ENCODE measurements at regions not wholly inside any gene's neighbourhood (a gene's known extent, or its start where the extent isn't known, plus 50 kb on each side); places are given as distances from the start of the nearest gene placed in this dataset.

- H3K9me3 ChIP-seq, result no peaks in the 10 kb centered on the region
- H3K4me1 ChIP-seq, result no peaks in the 10 kb centered on the region
- H3K27me3 ChIP-seq, result no peaks in the 10 kb centered on the region
- H3K4me3 ChIP-seq, result no peak overlapping the region
- TF ChIP-seq CTCF (IDR thresholded peaks at IDR 0.05), result no peak
- no peak overlapping the region for H3K27ac ChIP-seq
- no peaks in the 10 kb centered on the region for H3K36me3 ChIP-seq
- no peak for DNase-seq (ENCODE audit: low spot score)
Measured at GRCh38 chr6:2430612-2431011, 185.2 kb upstream of the GMDS start.

- Histone ChIP-seq H3K4me3 (no peak overlapping the region), H3K36me3 (no peaks in the 10 kb centered on the region), H3K27ac (no peak overlapping the region), H3K4me1 (no peaks in the 10 kb centered on the region), H3K27me3 (no peaks in the 10 kb centered on the region), H3K9me3 (no peaks in the 10 kb centered on the region)
- TF ChIP-seq CTCF (IDR thresholded peaks at IDR 0.05), result no peak
- DNase-seq (ENCODE audit: low spot score), result no peak
Measured at GRCh38 chr6:2429460-2429859, 184.1 kb upstream of the GMDS start.

- Histone ChIP-seq H3K4me3 (no peak overlapping the region), H3K27me3 (no peaks in the 10 kb centered on the region), H3K4me1 (no peaks in the 10 kb centered on the region), H3K36me3 (no peaks in the 10 kb centered on the region), H3K9me3 (no peaks in the 10 kb centered on the region), H3K27ac (no peak overlapping the region)
- no peak for TF ChIP-seq CTCF (IDR thresholded peaks at IDR 0.05)
- DNase-seq (ENCODE audit: low spot score), result no peak
Measured at GRCh38 chr6:2429032-2429431, 183.6 kb upstream of the GMDS start.

GRCh38 chr6:2426561-2427340 is 181.3 kb upstream of the GMDS start:
- no peak for DNase-seq (ENCODE audit: low spot score)
- TF ChIP-seq CTCF (IDR thresholded peaks at IDR 0.05), result no peak
- Histone ChIP-seq H3K4me1 (no peaks in the 10 kb centered on the region), H3K4me3 (no peak overlapping the region), H3K27ac (no peak overlapping the region), H3K36me3 (no peaks in the 10 kb centered on the region), H3K27me3 (no peaks in the 10 kb centered on the region), H3K9me3 (no peaks in the 10 kb centered on the region)

GRCh38 chr6:2416128-2416712 is 170.8 kb upstream of the GMDS start:
- no peak for DNase-seq (ENCODE audit: low spot score)
- H3K4me3 ChIP-seq, result no peak overlapping the region
- H3K9me3 ChIP-seq, result no peaks in the 10 kb centered on the region
- no peak for TF ChIP-seq CTCF (IDR thresholded peaks at IDR 0.05)
- H3K27ac ChIP-seq, result no peak overlapping the region
- H3K27me3 ChIP-seq, result no peaks in the 10 kb centered on the region
- no peaks in the 10 kb centered on the region for H3K4me1 ChIP-seq
- H3K36me3 ChIP-seq, result no peaks in the 10 kb centered on the region
